Activated T-cell treated with anti-CD3 and anti-CD28 coated beads for 4 hours (primary cell): ENCODE measurements at regions not wholly inside any gene's neighbourhood (a gene's known extent, or its start where the extent isn't known, plus 50 kb on each side); places are given as distances from the start of the nearest gene placed in this dataset.

ENCODE experiments used
- DNase-seq: peaks from one replicate; pipeline ENCODE4 v3.0.0-alpha.2; 2020

- DNase-seq, result no peak
These were observed 77.1 kb upstream of the IPO9 start for GRCh38 chr1:201751872-201752271.

GRCh38 chr1:201752333-201752732 is 76.6 kb upstream of the IPO9 start:
- no peak for DNase-seq

DNA sequence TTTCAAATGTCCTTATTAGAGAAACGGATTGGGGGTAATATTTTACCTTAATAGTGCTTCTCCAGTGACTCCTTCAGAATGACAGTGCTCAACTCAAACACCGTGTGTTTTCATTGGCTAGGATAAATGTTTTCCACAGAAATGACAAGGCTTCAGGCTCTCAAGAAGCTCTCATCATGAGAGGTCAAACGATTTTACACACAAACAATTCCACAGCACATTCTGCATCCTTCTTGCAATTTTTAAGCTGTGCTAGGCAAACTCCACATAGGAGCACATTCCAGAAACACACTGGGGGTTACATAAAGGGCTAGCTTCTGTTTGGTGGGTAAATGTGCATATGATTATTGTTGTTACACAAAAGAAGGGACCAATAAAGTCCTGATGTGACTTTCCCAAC is 75.5 kb upstream of the IPO9 start:
- DNase-seq, result no peak

DNA sequence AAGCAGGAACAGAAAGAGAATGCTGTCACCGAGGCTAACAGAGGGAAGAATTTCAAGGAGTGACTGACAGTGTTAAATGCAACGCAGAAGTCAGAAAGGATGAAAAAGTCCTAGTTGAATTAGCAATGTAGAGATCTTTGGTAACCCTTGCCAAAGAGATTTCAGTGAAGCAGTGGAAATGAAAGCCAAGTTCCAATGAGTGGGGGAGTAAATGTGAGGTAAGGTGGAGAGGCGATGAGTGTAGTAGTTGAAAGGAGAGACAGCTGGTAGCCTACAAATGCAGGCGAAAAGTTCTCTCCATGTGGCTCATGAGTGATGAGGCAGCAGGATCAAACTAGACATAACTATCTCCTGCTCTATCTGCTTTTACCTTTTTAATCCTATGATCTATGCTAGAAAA is 74.6 kb upstream of the IPO9 start:
- no peak for DNase-seq

GRCh38 chr1:201755200-201755599 is 73.8 kb upstream of the IPO9 start:
- no peak for DNase-seq

DNA sequence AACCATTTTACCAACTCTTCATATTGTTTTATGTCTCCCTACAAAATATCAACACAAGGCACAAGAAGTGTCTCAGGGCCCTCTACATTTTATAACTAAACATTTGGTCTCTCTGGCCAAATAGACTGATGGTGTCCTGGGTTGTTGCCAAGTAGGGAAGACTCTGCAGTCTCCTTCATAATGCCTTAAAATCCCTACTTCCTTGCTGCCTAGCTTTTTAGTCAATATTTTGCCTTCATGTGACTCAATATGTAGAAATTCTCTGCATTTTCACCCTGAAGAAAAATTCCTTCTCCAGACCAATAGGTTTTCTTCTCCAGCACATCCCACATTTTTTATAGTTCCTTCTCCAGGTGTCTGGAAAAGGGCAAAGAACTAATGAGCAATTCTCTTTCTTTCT is 72.6 kb upstream of the IPO9 start:
- no peak for DNase-seq

GRCh38 chr1:201758499-201759050 is 70.4 kb upstream of the IPO9 start:
- no peak for DNase-seq

DNA sequence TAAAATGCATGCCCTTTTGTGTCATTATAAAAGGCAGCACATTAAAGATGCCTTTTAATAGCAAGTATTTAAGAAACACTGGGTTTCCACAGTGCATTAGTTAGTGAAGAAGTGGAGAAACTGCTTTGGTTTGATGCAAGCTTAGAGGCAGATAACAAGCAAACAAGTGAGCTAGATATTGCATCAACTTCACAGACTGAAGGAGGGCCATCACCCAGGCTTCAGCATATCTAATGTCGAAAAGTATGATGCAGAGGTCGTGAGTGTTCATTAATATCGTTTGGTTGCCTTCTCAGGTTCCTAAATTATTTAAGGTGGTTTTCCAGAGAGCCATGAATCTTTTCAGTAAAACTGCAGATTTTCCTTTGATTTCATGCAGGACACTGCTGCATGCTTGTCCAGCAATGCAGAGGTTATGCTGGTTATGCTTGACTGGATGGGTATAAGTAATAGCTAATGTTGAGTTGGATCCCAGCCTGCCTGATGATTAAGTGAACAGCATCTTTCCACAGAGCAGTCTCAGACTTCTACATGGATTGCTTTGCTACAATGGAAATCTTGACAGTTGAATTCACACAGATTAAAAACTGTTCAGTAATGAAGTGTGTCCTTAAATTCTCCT is 69.7 kb upstream of the IPO9 start:
- DNase-seq, result no peak

- no peak for DNase-seq
These were observed 68.4 kb upstream of the IPO9 start for GRCh38 chr1:201760516-201760915.

DNA sequence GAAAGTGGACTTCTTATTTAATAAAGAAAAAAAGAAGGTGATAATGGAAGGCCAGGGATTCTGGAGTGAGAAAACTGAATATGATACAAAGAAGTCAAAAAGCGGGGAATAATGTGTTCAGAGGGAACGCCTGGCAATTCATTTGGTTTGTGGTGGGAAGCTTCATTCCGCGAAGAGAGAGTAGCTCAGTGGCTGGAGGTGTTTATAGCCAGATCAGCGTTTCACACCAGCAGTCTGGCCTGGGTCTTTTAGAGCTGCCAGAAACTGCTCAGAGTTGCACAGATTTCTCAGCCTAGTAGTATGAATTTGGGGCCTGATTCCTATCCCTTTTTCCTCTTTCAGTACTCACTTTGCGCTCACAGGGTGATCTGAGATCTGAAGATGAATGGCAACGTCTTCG is 67.8 kb upstream of the IPO9 start:
- DNase-seq, result no peak

DNA sequence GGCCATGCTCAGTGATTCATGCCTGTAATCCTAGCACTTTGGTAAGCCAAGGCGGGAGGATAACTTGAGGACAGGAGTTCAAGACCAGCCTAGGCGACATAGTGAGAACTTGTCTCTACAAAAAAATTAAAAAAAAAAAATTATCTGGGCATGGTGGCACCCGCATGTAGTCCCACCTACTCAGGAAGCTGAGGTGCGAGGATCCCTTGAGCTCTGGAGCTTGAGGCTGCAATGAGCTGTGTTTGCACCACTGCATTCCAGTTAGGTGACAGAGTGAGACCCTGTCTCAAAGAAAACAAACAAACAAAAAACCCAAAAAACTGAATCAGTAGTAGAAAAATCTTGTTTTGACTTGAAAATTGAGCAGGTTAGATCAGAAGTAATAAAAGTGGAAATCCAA is 67.1 kb upstream of the IPO9 start:
- no peak for DNase-seq

- DNase-seq, result no peak
These were observed 66.6 kb upstream of the IPO9 start for GRCh38 chr1:201762381-201762780.

DNA sequence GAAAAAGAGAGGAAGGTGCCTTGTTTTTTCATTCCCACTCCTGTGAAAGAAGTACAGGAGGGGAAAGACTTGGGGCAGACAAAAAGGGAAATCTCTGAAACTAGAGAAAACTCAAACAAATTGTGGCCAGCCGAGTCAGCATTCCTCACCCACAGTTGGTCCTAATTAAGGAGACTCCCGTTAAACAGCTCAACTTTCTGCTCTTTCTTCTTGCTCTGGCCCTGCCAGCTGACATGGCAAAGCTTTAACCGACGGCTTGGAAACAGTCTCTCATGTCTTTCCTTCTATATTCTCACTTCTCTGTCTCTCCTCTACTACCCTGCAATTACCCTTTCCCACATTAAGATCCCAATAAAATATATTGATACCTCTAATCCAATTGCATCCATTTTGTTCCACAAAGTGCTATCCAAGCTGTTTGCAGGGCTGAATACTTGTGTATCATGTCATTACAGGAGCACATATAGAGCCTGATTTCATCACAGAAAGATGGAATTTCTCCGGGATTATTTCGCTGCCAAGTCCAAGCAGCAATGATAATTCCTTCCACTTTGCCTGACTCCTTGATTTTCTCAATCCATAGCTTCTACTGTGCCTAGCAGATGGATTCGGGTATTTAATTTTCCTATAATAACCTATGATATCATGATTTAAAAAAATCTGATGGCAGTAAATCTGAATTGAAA is 65.4 kb upstream of the IPO9 start:
- DNase-seq, result no peak

DNA sequence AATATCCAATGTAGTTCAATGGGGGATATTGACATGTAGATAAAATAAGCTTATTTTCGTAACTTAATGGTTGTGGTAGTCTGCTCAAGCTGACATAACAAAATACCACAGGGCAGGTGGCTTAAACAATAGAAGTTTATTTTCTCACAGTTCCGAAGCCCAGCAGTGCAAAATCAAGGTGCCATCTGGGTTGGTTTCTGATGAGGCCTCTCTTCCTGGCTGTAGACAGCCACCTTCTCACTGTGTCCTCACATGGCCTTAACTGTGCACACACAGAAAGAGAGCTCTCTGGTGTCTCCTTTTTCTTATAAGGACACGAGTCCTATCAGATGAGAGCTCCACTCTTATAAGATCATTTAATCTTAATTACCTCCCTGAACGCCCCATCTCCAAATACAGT is 64.8 kb upstream of the IPO9 start:
- no peak for DNase-seq

GRCh38 chr1:201764579-201764978 is 64.4 kb upstream of the IPO9 start:
- DNase-seq, result no peak

DNA sequence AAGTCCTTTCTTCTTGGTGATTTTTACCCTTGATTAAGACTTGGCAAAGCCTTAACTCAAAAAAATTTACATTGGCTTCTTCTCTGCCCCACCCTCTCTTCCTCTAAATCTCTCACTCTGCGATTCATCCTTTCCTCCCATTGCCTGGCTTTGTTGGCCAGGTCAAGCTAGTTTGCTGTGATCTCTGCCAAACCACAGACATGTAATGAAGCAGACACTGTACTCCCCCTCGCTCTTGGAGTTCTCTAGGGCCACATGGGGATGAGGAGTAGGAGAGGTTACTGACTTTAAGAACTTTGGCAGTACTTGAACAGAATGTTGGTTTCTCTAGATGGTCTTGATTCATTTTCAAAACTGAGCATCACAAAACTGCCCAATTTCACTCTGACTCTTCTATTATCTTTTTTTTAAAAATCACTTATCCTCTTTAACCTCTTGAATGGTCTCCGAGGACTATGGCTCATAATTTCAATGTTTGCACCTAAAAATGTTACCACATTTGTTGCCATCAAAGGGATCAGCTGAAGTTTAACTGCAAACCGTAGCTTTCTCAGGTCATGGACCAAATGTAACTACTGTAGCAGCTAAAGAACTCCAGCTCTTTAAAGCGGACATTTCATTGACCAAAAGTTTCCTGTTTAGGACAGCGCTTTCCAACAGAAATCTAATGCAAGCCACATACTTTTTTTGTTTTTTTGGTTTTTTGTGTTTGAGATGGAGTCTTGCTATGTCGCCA is 62.7 kb upstream of the IPO9 start:
- no peak for DNase-seq

- no peak for DNase-seq
These were observed 61.6 kb upstream of the IPO9 start for GRCh38 chr1:201767339-201767738.

DNA sequence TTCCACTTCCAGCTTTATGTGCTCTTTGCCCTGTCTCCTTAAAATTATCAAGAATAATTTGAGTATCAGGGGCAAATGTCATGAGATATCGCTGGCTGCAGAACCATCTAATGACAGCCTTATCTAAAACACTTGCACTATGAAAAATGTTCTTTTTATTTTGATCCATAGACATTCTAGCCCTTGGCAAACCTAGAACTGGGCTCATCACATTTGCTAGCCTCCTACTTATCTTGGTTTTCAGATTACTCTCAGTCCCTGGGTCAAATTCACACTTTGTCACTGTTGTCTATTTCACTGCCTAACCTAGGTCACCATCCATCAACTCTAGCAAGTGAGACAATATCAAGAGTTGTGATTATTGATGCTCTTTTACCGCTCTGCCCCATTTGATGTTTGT is 59.9 kb upstream of the IPO9 start:
- DNase-seq, result no peak

- DNase-seq, result no peak
These were observed 59.0 kb upstream of the IPO9 start for GRCh38 chr1:201769966-201770365.

- DNase-seq, result no peak
These were observed 57.5 kb upstream of the IPO9 start for GRCh38 chr1:201771466-201771865.

DNA sequence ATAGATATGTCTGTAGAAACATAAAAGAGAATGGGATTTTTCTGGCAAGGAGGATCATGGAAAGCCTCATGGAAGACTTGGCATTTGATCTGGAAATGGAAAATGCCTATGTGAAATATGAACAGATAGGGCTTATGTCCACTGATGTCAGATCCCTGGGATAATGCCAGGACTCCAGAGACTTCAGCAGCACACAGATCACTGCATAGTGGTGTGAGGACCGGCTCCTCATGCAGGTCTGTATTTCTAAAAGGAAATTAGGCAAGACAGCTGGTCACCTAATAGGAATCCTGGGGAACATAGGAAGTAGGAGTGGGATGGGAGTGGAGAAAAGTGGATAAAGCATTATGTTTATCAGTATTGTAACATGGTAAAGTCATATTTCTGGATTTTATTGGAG is 56.8 kb upstream of the IPO9 start:
- no peak for DNase-seq

DNA sequence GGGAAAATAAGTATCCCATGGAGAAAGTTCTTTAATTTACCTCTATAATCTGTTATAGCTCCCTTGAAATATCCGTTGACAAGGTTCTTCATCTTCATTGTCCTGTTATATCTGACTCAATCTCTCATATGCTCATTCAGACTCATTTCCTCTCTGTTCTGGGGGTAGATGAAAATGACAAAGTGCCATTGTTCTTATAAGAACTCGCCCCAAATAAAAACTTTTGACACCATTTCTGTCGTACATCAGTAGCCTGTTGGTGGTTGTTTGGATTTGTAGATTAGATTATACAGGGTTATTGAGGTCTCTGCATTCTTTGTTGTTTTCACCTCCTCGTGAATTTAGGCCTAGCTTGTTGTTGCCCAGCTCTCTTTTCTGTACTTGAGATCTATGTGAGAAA is 55.2 kb upstream of the IPO9 start:
- DNase-seq, result no peak

DNA sequence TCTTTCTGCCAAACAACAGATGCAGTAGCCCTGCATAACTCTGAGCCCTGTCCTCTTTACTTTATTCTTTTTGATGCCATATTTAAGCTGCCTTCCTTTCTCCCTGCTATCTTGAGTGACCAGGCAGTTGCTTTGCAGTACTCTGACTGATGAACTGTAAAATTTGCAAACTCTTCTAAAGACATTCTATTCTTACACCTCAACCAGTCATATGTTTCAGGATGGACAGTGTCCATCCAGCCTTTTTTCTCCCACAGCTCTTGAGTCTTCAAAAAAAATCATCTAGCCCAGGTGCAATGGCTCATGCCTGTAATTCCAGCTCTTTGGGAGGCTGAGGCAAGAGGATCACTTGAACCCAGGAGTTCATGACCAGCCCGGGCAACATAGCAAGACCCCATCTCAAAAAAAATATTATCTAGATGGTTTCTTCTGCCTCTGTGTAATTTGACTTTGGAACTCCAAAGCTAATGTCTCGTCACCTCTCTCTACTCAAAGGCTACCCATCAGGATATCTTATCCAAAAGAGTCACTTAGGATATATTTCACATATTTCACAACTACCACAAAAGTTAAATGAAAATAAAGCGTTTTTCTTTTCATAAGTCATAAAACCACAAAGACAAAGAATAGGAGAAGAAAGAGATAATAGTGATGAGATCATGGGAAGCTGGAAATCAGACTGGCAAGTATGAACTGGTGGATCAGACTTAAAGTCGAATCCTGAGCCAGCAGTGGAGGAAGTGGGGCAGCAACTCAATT is 54.6 kb upstream of the IPO9 start:
- DNase-seq, result no peak

GRCh38 chr1:201774983-201775344 is 54.0 kb upstream of the IPO9 start:
- DNase-seq, result no peak
